GM21390 (cell line): ENCODE measurements at regions not wholly inside any gene's neighbourhood (a gene's known extent, or its start where the extent isn't known, plus 50 kb on each side); places are given as distances from the start of the nearest gene placed in this dataset.
"Not testable (repeated sequence)": the region's sequence is repeated elsewhere in the genome, so short reads cannot be mapped to it uniquely, and the experiment has no call there.

ENCODE experiments used
- ATAC-seq: cut with Tn5 transposase; IDR thresholded peaks from one replicate; pipeline ENCODE4 v1.9.1; 2021; ENCODE audit not compliant: unreplicated experiment

- no peak for ATAC-seq
Measured at GRCh38 chr2:101610750-101611315, 86.7 kb upstream of the MAP4K4 start.

GRCh38 chr2:101609433-101609832 is 88.1 kb upstream of the MAP4K4 start:
- ATAC-seq, result no peak

- no peak for ATAC-seq
Measured at GRCh38 chr2:101608408-101609310, 88.8 kb upstream of the MAP4K4 start.

GRCh38 chr2:101597347-101597944 is 100.1 kb upstream of the MAP4K4 start:
- no peak for ATAC-seq

GRCh38 chr2:101596333-101596732 is 101.2 kb upstream of the MAP4K4 start:
- no peak for ATAC-seq

GRCh38 chr2:101587251-101587650 is 110.3 kb upstream of the MAP4K4 start:
- ATAC-seq, result no peak

GRCh38 chr2:101583861-101584260 is 108.9 kb upstream of the RFX8 start:
- ATAC-seq, result no peak

GRCh38 chr2:101581675-101582299 is 106.9 kb upstream of the RFX8 start:
- ATAC-seq, result no peak

GRCh38 chr2:101580528-101580927 is 105.6 kb upstream of the RFX8 start:
- no peak for ATAC-seq

GRCh38 chr2:101578671-101579070 is 103.8 kb upstream of the RFX8 start:
- no peak for ATAC-seq

- not testable (repeated sequence) for ATAC-seq
Measured at GRCh38 chr2:101578135-101578534, 103.2 kb upstream of the RFX8 start.

- no peak for ATAC-seq
Measured at GRCh38 chr2:101577173-101577572, 102.3 kb upstream of the RFX8 start.

GRCh38 chr2:101574622-101575021 is 99.7 kb upstream of the RFX8 start:
- no peak for ATAC-seq

GRCh38 chr2:101571951-101572350 is 97.0 kb upstream of the RFX8 start:
- no peak for ATAC-seq

GRCh38 chr2:101569886-101570520 is 95.1 kb upstream of the RFX8 start:
- no peak for ATAC-seq

- no peak for ATAC-seq
Measured at GRCh38 chr2:101568969-101569368, 94.1 kb upstream of the RFX8 start.

GRCh38 chr2:101566632-101567228 is 91.8 kb upstream of the RFX8 start:
- ATAC-seq, result no peak

GRCh38 chr2:101563849-101564248 is 88.9 kb upstream of the RFX8 start:
- no peak for ATAC-seq

GRCh38 chr2:101560780-101561315 is 85.9 kb upstream of the RFX8 start:
- ATAC-seq, result no peak

- no peak for ATAC-seq
Measured at GRCh38 chr2:101559551-101559950, 84.6 kb upstream of the RFX8 start.
